ENCODE measurements at regions not wholly inside any gene's neighbourhood (a gene's known extent, or its start where the extent isn't known, plus 50 kb on each side); places are given as distances from the start of the nearest gene placed in this dataset.

GRCh38 chr12:19836056-19836455 is 396.8 kb downstream of the AEBP2 start:
- DNase-seq: no peak

DNA sequence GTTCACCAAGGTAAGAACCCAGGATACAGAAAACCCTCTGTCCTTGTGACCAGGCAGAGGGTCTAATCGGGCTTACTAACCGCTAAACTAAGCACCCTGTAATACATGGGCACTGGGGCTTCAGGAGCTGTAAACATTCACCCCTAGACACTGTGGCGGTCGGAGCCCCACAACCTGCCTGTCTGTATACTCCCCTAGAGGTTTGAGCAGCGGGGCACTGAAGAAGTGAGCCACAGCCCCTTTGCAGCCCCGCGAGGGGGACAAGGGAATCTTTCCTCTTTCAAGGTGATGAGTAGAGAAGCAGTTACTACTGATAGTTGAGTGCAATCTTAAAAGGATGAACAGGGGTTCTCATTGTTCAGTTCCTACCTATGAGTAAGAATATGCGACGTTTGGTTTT is 397.2 kb downstream of the AEBP2 start:
- DNase-seq: no peak

DNA sequence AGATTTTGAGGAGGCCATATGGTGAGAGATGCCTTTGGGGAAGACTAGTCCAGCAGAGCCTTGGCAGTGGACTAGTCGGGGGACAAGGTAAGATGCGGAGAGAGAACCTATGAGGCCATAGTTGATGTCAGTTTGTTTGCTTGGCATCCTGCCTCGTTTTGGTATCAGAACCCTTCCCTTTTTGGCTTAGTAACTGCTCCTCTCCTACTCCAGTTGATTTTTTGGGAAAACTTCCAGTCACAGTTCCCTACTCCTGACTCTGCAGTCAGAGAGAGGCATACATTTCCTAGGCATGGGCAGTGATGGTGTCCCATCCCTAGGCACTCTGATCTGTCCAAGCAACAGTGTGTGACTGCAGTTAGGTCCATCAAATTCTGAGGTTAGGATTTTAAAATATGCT is 398.3 kb downstream of the AEBP2 start:
- no peak for DNase-seq

DNA sequence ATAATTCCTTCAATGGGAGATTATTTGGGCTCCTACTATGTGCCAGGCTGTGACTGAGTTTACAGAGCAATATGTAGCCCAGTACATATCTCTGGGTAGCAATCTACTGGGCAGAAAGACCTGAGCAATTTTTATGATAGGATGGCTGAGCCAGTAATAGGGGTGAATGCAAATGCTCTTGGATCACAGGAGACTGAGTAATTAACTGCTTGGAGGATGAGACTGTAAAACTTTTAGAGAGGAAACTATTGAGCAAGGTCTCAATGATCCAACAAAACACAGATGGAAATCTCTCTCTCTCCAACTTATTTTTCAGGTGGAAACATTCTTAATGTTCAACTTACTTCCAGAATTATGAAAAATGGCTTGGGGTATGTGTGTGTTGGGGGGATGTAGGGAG is 402.2 kb downstream of the AEBP2 start:
- DNase-seq: no peak

DNA sequence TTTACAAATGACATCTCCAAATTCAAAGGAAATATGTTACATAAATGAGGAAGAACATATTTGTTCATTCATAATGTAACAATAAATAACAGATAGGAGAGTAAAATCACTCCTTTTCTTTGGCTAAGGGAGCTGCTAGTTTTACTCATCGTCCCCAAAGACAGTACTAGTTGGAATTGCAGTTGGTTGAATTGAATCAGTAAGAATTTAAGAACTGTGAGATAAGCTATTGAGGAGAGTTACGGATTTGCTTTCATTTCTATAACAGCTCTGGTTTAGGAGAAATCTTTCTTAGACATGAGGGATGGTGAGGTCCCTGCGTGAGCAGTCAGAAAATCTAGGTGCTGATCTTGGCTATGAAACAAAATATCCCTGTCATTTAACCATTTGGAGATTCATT is 402.8 kb downstream of the AEBP2 start:
- DNase-seq: no peak

GRCh38 chr12:19844224-19844623 is 404.9 kb downstream of the AEBP2 start:
- DNase-seq: no peak

DNA sequence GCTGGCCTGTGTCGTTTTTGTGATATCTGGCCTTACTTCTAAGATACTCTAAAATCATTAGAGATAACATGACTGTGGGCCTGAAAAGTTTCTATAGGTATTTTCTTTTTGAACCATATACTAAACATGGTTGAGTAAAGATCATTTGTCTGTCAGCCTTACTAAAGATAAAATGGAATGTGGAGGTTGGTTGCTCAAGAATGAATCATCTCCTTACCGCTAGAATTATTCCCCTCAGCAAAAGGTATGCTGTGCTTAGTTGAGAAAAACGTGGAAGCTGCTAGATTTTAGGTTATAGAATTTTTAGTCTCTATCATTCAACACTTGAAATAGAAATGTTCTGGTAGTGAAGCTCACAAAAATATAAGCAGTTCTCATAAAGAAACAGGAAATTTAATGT is 407.3 kb downstream of the AEBP2 start:
- no peak for DNase-seq

- no peak for DNase-seq
Measured at GRCh38 chr12:19847294-19848059, 408.2 kb downstream of the AEBP2 start.

- DNase-seq: no peak
Measured at GRCh38 chr12:19848421-19848820, 409.1 kb downstream of the AEBP2 start.

- DNase-seq: no peak
Measured at GRCh38 chr12:19849208-19849607, 409.9 kb downstream of the AEBP2 start.

DNA sequence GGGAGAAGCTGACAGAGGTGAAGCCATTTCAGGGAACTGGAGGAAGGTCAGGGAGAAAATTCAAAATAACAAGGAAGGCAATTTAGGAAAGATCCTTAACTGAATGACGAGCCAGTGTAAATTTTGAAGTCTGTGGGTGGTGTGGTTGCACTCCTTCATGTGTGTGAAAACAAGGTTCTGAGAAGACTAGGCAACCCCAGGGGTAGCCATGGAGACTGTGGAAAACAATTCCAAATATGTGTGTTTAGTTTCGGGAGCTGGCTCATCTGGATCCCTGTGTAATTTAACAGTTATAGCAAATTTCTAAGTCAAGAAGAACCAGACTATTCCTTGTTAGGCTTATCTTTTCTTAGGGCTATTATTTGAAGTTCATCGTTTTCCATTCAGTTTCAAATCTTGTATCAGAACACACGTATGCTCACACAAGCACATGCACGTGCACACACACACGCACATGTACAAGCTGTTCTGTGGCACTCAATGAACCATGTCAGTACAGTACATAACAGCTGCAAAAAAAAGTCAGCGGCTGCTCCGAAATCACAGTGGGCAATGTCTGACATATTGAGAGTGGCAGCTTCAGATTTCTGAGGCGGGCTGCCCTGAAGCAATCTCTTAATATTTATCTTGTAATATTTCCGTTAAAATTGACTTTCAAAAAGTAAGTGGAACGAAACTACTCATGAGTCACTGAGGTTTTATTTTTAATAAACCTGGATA is 411.2 kb downstream of the AEBP2 start:
- peak; percentile 6 for DNase-seq

DNA sequence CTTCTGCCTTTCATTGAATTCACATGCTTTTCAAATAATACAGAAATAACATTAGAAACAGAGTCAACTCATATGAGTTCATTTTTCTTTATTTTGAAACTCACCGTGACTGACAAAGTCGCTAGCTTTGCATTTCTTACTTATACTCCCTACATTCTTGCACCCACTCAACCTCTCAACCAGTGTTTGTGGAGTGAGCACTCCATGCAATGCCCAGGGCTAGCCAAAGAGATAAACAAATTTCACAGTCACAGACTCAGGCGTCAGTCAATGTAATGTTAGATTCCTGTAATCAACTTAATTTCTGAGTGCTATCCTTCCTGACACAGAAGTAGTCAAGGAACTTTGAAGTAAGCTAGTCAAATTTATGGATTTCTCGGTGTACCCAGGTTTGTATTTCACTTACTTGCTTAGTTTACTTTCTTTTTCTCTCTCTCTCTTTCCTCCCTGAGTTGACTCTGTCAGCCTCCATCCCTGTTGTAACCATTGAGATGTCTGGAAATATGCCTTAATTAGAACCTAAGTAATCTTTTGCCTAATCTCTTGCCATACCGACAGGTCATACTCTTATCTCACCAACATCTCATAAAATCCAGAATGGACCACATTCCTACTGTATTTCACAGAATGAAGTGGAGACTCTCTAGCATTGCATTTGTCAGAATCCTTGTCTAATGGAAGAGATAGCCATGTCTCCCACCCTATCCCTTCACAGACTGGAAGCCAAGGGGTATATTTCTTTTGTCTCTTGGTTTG is 413.0 kb downstream of the AEBP2 start:
- no peak for DNase-seq

- DNase-seq: no peak
Measured at GRCh38 chr12:19855851-19856250, 416.6 kb downstream of the AEBP2 start.

- DNase-seq: no peak
Measured at GRCh38 chr12:19856389-19856788, 417.1 kb downstream of the AEBP2 start.

- no peak for DNase-seq
Measured at GRCh38 chr12:19857204-19857603, 417.9 kb downstream of the AEBP2 start.

DNA sequence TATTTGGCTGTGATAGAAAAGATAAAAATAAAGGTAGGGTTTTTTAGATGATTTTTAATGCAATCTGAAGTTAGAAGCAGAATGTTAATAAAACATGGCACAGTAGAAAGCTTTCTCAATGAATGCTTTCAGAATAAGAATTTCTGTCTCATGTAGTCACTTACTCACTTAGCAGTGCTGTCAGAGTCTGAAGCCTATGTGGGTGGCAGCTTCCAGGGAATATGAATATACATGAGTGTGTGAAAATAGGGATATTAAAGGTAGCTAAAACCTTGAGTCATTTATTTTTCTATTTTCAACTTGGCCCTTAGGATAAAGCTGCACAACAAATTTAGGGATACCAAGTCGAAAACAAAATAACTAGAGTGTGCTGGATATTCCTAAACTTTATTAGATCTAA is 427.9 kb downstream of the AEBP2 start:
- no peak for DNase-seq

DNA sequence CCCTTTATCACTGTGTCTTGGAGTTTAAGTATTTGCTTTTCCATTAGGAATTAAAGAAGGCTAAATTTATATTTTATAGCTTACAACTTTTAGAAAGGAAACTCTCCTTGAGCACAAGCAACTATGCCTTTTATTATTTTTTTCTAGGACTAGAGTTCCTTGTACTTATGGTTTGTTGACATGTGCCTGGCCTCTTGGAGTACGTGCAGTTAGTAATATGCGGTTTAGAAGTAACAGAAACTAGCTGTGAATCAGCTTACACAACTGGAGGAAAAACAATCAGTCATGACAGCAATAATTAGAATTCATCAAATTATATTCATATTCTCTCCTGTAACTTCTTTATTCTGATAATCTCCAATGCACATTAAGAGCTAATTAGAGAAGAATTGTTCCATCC is 428.7 kb downstream of the AEBP2 start:
- no peak for DNase-seq

- DNase-seq: peak; percentile 22
Measured at GRCh38 chr12:19869413-19869812, 430.1 kb downstream of the AEBP2 start.

DNA sequence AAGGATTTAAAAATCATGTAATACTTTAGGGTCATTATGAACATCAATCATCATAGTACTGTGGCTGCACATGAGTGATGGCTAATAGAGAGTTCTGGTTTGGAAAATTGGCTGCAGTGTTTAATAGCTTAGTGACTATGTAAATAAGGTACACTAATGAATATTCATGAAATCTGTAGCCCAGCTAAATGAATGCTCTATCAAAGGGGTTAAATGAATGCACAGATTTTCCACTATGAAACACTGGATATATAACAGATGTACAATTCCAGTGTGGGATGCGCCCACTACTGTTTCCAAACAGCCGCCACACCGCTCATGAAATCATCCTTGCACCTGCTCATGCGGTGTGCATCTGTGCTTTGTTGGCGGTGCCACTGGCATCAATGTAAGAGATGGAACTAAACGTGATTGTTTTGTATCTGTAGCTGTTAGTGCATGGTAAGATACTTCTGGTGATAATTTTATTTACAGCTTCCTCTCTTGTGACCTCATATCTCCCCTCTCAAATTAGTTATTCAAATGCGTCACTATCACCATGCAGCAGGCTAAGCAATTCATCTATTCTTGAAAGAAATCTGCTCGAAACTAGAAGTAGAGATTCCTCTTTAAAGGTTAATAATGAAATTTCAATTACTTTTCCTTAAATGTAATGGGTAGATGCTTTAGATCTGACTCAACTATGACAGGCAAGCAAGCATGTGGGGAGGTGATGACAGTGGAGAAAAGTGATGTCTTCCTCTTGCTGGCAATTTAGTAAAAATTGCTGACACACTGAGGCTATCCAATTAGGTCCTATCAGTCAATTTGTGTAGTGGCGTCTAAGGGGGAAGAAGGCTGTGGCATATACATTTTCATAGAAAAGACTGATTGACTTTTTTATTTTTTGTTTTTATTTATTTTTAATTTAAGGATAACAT is 433.6 kb downstream of the AEBP2 start:
- no peak for DNase-seq

GRCh38 chr12:19880076-19880475 is 440.8 kb downstream of the AEBP2 start:
- no peak for DNase-seq

- no peak for DNase-seq
Measured at GRCh38 chr12:19880721-19881120, 441.4 kb downstream of the AEBP2 start.

- no peak for DNase-seq
Measured at GRCh38 chr12:19882346-19882745, 443.1 kb downstream of the AEBP2 start.

GRCh38 chr12:19884021-19884492 is 444.8 kb downstream of the AEBP2 start:
- no peak for DNase-seq

All from activated naive CD4-positive, alpha-beta T cell treated with Interleukin-2 at 50 U/mL for 16 hours (primary cell).